Esophagus squamous epithelium (tissue), 4 donors: ENCODE measurements at regions not wholly inside any gene's neighbourhood (a gene's known extent, or its start where the extent isn't known, plus 50 kb on each side); places are given as distances from the start of the nearest gene placed in this dataset.

ENCODE experiments used
- CTCF ChIP-seq, 6 experiments: fragments of 450-650 bp in 4 of 6; fragments of 200-600 bp in 2 of 6; sonication (generic) in 2 of 6; IDR thresholded peaks; one replicate each; pipeline ENCODE4 v1.5.1; 2016 to 2019; ENCODE audit warnings: antibody characterized with exemption in 6 of 6, mild to moderate bottlenecking in 4 of 6, moderate library complexity in 4 of 6
- POLR2A ChIP-seq, 4 donors: fragments of 450-650 bp; IDR thresholded peaks; one replicate each; pipeline ENCODE4 v1.6.1; 2017; ENCODE audit warnings: antibody characterized with exemption in 4 of 4, mild to moderate bottlenecking in 4 of 4, moderate library complexity in 3 of 4

- no peak for TF ChIP-seq CTCF (IDR thresholded peaks at IDR 0.05)
- no peak for TF ChIP-seq POLR2A (IDR thresholded peaks at IDR 0.05)
Measured at GRCh38 chr12:115370650-115371049, 686.7 kb upstream of the TBX3 start.
